ENCODE measurements at regions not wholly inside any gene's neighbourhood (a gene's known extent, or its start where the extent isn't known, plus 50 kb on each side); places are given as distances from the start of the nearest gene placed in this dataset.

GRCh38 chr15:97144377-97144711, 813.8 kb downstream of the NR2F2 start:
- no peak for DNase-seq (ENCODE audit: low read depth in 1 of 2, low spot score in 1 of 2)

- no peak for DNase-seq (ENCODE audit: low read depth in 1 of 2, low spot score in 1 of 2)
These were observed 813.3 kb upstream of the ARRDC4 start for GRCh38 chr15:97146929-97147870.

GRCh38 chr15:97153356-97153965, 807.0 kb upstream of the ARRDC4 start:
- no peak for DNase-seq (ENCODE audit: low read depth in 1 of 2, low spot score in 1 of 2)

- no peak for DNase-seq (ENCODE audit: low read depth in 1 of 2, low spot score in 1 of 2)
These were observed 803.7 kb upstream of the ARRDC4 start for GRCh38 chr15:97156739-97157265.

GRCh38 chr15:97162805-97163495, 797.6 kb upstream of the ARRDC4 start:
- DNase-seq (ENCODE audit: low read depth in 1 of 2, low spot score in 1 of 2): no peak

GRCh38 chr15:97165205-97165604, 795.3 kb upstream of the ARRDC4 start:
- no peak for DNase-seq (ENCODE audit: low read depth in 1 of 2, low spot score in 1 of 2)

GRCh38 chr15:97168704-97169475, 791.6 kb upstream of the ARRDC4 start:
- DNase-seq (ENCODE audit: low read depth in 1 of 2, low spot score in 1 of 2): no peak

GRCh38 chr15:97171556-97171955, 788.9 kb upstream of the ARRDC4 start:
- DNase-seq (ENCODE audit: low read depth in 1 of 2, low spot score in 1 of 2): no peak

GRCh38 chr15:97174886-97175540, 785.5 kb upstream of the ARRDC4 start:
- no peak for DNase-seq (ENCODE audit: low read depth in 1 of 2, low spot score in 1 of 2)

GRCh38 chr15:97177151-97177577, 783.3 kb upstream of the ARRDC4 start:
- DNase-seq (ENCODE audit: low read depth in 1 of 2, low spot score in 1 of 2): no peak

GRCh38 chr15:97182581-97182980, 777.9 kb upstream of the ARRDC4 start:
- DNase-seq (ENCODE audit: low read depth in 1 of 2, low spot score in 1 of 2): no peak

GRCh38 chr15:97189162-97189780, 771.2 kb upstream of the ARRDC4 start:
- DNase-seq (ENCODE audit: low read depth in 1 of 2, low spot score in 1 of 2): no peak

GRCh38 chr15:97194750-97195149, 765.8 kb upstream of the ARRDC4 start:
- no peak for DNase-seq (ENCODE audit: low read depth in 1 of 2, low spot score in 1 of 2)

GRCh38 chr15:97196048-97197014, 764.2 kb upstream of the ARRDC4 start:
- DNase-seq (ENCODE audit: low read depth in 1 of 2, low spot score in 1 of 2): no peak

- no peak for DNase-seq (ENCODE audit: low read depth in 1 of 2, low spot score in 1 of 2)
These were observed 761.0 kb upstream of the ARRDC4 start for GRCh38 chr15:97199393-97200051.

GRCh38 chr15:97200161-97200560, 760.3 kb upstream of the ARRDC4 start:
- no peak for DNase-seq (ENCODE audit: low read depth in 1 of 2, low spot score in 1 of 2)

GRCh38 chr15:97210277-97210676, 750.2 kb upstream of the ARRDC4 start:
- DNase-seq (ENCODE audit: low read depth in 1 of 2, low spot score in 1 of 2): no peak

GRCh38 chr15:97215629-97216028, 744.9 kb upstream of the ARRDC4 start:
- no peak for DNase-seq (ENCODE audit: low read depth in 1 of 2, low spot score in 1 of 2)

Data from activated CD4-positive, alpha-beta T cell treated with anti-CD3 and anti-CD28 coated beads, Interleukin-2, amount 50 U/mL, for 24 hours (primary cell).